ENCODE measurements at regions not wholly inside any gene's neighbourhood (a gene's known extent, or its start where the extent isn't known, plus 50 kb on each side); places are given as distances from the start of the nearest gene placed in this dataset.

DNA sequence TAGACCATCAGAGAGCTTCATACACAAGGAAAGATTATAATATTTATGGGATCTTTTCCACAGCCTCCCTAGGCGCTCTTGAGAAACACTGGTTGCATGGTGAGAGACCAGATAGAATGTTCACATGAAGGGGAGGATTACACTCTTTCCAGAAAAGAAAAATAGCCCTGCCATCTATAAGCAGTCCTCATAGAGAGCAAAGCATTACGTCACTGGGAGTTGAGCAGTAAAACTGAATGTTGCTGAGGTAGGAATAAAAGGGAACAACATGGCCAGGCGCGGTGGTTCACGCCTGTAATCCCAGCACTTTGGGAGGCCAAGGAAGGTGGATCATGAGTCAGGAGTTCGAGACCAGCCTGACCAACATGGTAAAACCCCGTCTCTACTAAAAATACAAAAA, 1934.3 kb downstream of the SUCLG1 start:
- Mint-ChIP-seq H3K36me3 (ENCODE audit: low read depth) (no peaks in the 10 kb centered on the region), H3K27me3 (ENCODE audit: low read depth) (no peaks in the 10 kb centered on the region), H3K9me3 (ENCODE audit: low read depth) (no peaks in the 10 kb centered on the region), H3K27ac (ENCODE audit: unreplicated experiment) (no peak overlapping the region), H3K4me3 (ENCODE audit: unreplicated experiment) (no peak overlapping the region), H3K4me1 (ENCODE audit: low read depth) (no peaks in the 10 kb centered on the region)
- TF ChIP-seq, protein P1, sequence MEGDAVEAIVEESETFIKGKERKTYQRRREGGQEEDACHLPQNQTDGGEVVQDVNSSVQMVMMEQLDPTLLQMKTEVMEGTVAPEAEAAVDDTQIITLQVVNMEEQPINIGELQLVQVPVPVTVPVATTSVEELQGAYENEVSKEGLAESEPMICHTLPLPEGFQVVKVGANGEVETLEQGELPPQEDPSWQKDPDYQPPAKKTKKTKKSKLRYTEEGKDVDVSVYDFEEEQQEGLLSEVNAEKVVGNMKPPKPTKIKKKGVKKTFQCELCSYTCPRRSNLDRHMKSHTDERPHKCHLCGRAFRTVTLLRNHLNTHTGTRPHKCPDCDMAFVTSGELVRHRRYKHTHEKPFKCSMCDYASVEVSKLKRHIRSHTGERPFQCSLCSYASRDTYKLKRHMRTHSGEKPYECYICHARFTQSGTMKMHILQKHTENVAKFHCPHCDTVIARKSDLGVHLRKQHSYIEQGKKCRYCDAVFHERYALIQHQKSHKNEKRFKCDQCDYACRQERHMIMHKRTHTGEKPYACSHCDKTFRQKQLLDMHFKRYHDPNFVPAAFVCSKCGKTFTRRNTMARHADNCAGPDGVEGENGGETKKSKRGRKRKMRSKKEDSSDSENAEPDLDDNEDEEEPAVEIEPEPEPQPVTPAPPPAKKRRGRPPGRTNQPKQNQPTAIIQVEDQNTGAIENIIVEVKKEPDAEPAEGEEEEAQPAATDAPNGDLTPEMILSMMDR (IDR thresholded peaks at IDR 0.05) = no peak
- no peak for DNase-seq (ENCODE audit: low spot score)

DNA sequence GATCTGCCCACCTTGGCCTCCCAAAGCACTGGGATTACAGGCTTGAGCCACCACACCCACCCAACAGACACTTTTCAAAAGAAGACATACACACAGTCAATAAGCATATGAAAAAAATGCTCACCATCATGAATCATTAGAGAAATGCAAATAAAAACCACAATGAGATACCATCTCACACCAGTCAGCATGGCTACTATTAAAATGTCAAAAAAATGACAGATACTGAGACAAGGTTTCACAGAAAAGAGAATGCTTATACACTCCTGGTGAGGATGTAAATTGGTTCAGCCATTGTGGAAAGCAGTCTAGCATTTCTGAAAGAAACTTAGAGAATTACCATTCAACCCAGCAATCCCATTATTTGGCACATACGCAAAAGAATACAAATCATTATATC, 1947.2 kb downstream of the SUCLG1 start:
- Mint-ChIP-seq H3K36me3 (ENCODE audit: low read depth) (no peaks in the 10 kb centered on the region), H3K4me3 (ENCODE audit: unreplicated experiment) (no peak overlapping the region), H3K27ac (ENCODE audit: unreplicated experiment) (no peak overlapping the region), H3K4me1 (ENCODE audit: low read depth) (no peaks in the 10 kb centered on the region), H3K9me3 (ENCODE audit: low read depth) (peaks cover 4% of the 10 kb centered on the region), H3K27me3 (ENCODE audit: low read depth) (no peaks in the 10 kb centered on the region)
- no peak for DNase-seq (ENCODE audit: low spot score)
- TF ChIP-seq, protein P1 (IDR thresholded peaks at IDR 0.05) = no peak

DNA sequence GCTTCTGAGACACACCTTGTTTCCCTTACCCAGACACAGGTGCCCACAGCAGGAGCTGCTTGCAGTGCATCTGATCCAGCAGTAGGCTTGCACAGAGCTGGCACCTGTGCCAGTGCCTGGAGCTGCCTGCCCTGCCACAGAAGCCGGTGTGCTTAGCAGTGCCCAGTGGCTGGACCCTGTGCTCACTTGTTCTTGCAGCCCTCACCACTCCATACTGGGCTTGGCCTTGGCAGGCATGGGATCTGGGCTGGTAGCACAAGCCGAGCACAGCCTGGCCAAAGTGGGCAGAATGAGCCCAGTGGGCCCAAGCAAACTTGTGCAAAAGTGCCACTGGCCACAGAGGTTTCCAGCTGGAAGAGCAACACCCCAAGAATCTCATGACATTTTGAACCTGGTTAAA, 1950.4 kb downstream of the SUCLG1 start:
- no peak overlapping the region for H3K27ac Mint-ChIP-seq (ENCODE audit: unreplicated experiment)
- TF ChIP-seq, protein P1 (IDR thresholded peaks at IDR 0.05) = no peak
- no peaks in the 10 kb centered on the region for H3K27me3 Mint-ChIP-seq (ENCODE audit: low read depth)
- no peak overlapping the region for H3K4me3 Mint-ChIP-seq (ENCODE audit: unreplicated experiment)
- H3K9me3 Mint-ChIP-seq (ENCODE audit: low read depth) = peaks cover 4% of the 10 kb centered on the region
- no peaks in the 10 kb centered on the region for H3K4me1 Mint-ChIP-seq (ENCODE audit: low read depth)
- no peaks in the 10 kb centered on the region for H3K36me3 Mint-ChIP-seq (ENCODE audit: low read depth)
- no peak for DNase-seq (ENCODE audit: low spot score)

DNA sequence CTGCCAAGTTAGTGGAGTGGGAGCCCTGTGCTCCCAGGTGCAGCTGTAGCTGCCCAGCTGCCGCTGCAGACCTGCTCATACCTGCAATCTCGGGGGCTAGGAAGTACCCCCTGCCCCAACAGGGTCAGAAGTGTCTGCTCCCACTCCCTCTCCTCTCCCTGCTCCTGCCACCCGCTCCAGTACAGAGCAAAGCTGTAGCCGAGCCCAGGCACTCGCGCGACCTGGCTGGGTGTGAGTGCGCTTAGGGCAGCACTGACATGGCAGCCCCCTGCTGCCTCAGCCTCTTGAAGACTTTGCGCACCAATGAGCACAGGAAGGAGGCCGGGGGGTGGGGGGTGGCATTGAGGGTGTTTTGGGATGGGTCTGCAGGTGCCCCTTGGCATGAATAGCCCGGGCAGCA, 1951.4 kb downstream of the SUCLG1 start:
- peaks cover 8% of the 10 kb centered on the region for H3K9me3 Mint-ChIP-seq (ENCODE audit: low read depth)
- H3K4me3 Mint-ChIP-seq (ENCODE audit: unreplicated experiment) = no peak overlapping the region
- no peaks in the 10 kb centered on the region for H3K36me3 Mint-ChIP-seq (ENCODE audit: low read depth)
- no peaks in the 10 kb centered on the region for H3K27me3 Mint-ChIP-seq (ENCODE audit: low read depth)
- TF ChIP-seq, protein P1 (IDR thresholded peaks at IDR 0.05) = no peak
- H3K4me1 Mint-ChIP-seq (ENCODE audit: low read depth) = no peaks in the 10 kb centered on the region
- DNase-seq (ENCODE audit: low spot score) = no peak
- no peak overlapping the region for H3K27ac Mint-ChIP-seq (ENCODE audit: unreplicated experiment)

DNA sequence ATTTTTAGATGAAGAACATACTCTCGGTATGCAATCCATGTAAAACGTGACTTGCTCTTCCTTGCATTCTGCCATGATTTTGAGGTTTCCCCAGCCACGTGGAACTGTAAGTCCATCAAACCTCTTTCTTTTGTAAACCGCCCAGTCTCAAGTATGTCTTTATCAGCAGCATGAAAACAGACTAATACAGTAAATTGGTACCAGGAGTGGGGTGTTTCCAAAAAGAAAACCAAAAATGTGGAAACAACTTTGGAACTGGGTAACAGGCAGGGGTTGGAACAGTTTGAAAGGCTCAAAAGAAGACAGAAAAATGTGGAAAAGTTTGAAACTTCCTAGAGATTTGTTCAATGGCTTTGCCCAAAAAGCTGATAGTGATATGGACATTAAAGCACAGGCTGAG, 1957.9 kb downstream of the SUCLG1 start:
- H3K9me3 Mint-ChIP-seq (ENCODE audit: low read depth) = peaks cover 32% of the 10 kb centered on the region
- no peak for DNase-seq (ENCODE audit: low spot score)
- H3K4me3 Mint-ChIP-seq (ENCODE audit: unreplicated experiment) = no peak overlapping the region
- H3K27me3 Mint-ChIP-seq (ENCODE audit: low read depth) = no peaks in the 10 kb centered on the region
- H3K36me3 Mint-ChIP-seq (ENCODE audit: low read depth) = no peaks in the 10 kb centered on the region
- H3K27ac Mint-ChIP-seq (ENCODE audit: unreplicated experiment) = no peak overlapping the region
- no peaks in the 10 kb centered on the region for H3K4me1 Mint-ChIP-seq (ENCODE audit: low read depth)
- TF ChIP-seq, protein P1 (IDR thresholded peaks at IDR 0.05) = no peak

Measured in chondrocyte (in vitro differentiated cells).